PC-9 (cell line): ENCODE measurements at regions not wholly inside any gene's neighbourhood (a gene's known extent, or its start where the extent isn't known, plus 50 kb on each side); places are given as distances from the start of the nearest gene placed in this dataset.

Source experiments
- EZH2 ChIP-seq: fragments of 200-600 bp; sonication (generic); IDR thresholded peaks from 2 replicates; pipeline ENCODE4 v1.8.0; 2017; ENCODE audit warnings: antibody characterized with exemption, low read depth
- TF ChIP-seq, protein P1 (sequence below): fragments of 200-600 bp; sonication (generic); conservative IDR thresholded peaks from 2 replicates; pipeline ENCODE4 v1.6.1; 2017; ENCODE audit warnings: mixed run types, antibody characterized with exemption, mild to moderate bottlenecking, moderate library complexity

GRCh38 chr2:175540421-175540820 is 358.9 kb upstream of the ATP5MC3 start:
- TF ChIP-seq, protein P1, sequence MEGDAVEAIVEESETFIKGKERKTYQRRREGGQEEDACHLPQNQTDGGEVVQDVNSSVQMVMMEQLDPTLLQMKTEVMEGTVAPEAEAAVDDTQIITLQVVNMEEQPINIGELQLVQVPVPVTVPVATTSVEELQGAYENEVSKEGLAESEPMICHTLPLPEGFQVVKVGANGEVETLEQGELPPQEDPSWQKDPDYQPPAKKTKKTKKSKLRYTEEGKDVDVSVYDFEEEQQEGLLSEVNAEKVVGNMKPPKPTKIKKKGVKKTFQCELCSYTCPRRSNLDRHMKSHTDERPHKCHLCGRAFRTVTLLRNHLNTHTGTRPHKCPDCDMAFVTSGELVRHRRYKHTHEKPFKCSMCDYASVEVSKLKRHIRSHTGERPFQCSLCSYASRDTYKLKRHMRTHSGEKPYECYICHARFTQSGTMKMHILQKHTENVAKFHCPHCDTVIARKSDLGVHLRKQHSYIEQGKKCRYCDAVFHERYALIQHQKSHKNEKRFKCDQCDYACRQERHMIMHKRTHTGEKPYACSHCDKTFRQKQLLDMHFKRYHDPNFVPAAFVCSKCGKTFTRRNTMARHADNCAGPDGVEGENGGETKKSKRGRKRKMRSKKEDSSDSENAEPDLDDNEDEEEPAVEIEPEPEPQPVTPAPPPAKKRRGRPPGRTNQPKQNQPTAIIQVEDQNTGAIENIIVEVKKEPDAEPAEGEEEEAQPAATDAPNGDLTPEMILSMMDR: no peak
- no peak for TF ChIP-seq EZH2
